ENCODE measurements at regions not wholly inside any gene's neighbourhood (a gene's known extent, or its start where the extent isn't known, plus 50 kb on each side); places are given as distances from the start of the nearest gene placed in this dataset.

DNA sequence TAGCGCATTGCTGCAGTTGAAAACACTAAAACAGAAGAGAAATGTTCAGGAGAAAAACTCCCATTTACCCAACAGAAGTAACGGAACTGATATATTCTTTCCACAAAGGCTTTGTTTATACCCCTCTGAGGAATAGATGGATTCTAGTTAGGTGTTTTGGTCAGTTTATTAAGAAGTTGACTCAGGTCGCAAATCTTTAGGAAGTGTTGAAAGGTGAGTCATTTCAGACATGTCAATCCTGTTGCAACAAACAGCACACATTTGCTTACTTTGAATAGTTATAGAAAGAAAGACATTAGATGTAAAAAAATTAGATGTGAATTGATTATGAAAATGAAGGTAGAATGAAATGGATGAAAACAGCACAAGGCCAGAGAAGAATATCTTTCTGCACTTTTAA lies 941.0 kb downstream of the KCNJ2 start:
- 82 to 90% (median 83%) methylated on average over 3 of the region's 3 CpGs for WGBS, 3 donors
- no peak overlapping the region for H3K27ac ChIP-seq
- H3K4me3 ChIP-seq: no peak overlapping the region
- H3K36me3 ChIP-seq: no peaks in the 10 kb centered on the region
- no peaks in the 10 kb centered on the region for H3K4me1 ChIP-seq (ENCODE audit: insufficient read depth)
- no peak for DNase-seq
- intact Hi-C loops (cut with DNase I): no loop called here
- TF ChIP-seq, protein P1, sequence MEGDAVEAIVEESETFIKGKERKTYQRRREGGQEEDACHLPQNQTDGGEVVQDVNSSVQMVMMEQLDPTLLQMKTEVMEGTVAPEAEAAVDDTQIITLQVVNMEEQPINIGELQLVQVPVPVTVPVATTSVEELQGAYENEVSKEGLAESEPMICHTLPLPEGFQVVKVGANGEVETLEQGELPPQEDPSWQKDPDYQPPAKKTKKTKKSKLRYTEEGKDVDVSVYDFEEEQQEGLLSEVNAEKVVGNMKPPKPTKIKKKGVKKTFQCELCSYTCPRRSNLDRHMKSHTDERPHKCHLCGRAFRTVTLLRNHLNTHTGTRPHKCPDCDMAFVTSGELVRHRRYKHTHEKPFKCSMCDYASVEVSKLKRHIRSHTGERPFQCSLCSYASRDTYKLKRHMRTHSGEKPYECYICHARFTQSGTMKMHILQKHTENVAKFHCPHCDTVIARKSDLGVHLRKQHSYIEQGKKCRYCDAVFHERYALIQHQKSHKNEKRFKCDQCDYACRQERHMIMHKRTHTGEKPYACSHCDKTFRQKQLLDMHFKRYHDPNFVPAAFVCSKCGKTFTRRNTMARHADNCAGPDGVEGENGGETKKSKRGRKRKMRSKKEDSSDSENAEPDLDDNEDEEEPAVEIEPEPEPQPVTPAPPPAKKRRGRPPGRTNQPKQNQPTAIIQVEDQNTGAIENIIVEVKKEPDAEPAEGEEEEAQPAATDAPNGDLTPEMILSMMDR (IDR thresholded peaks at IDR 0.05): no peak
- TF ChIP-seq POLR2A (IDR thresholded peaks at IDR 0.05) (no peak), EP300 (IDR thresholded peaks at IDR 0.05) (no peak)
- no peaks in the 10 kb centered on the region for H3K9me3 ChIP-seq
- no peaks in the 10 kb centered on the region for H3K27me3 ChIP-seq

DNA sequence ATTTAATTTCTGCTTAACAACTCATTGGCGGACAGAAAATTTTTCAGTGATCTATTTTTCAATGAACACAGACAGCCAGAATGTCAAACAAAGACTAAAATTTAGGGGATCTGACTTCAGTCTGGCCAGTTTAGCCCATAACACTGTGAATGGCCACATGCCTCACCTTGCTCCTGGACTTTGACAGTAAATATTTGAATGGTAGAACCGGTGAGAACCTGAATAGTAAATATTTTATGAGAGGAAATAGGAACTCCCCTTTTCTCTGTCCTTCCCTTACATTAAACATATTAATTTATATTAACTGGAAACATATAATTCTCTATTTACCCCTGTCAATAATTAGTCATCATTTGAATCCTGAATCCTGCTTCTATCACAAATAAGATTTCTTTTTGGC lies 942.1 kb downstream of the KCNJ2 start:
- no peaks in the 10 kb centered on the region for H3K9me3 ChIP-seq
- TF ChIP-seq EP300 (IDR thresholded peaks at IDR 0.05) (no peak), POLR2A (IDR thresholded peaks at IDR 0.05) (no peak)
- TF ChIP-seq, protein P1 (IDR thresholded peaks at IDR 0.05): no peak
- no peaks in the 10 kb centered on the region for H3K4me1 ChIP-seq (ENCODE audit: insufficient read depth)
- H3K27ac ChIP-seq: no peak overlapping the region
- 79 to 91% (median 83%) methylated on average over 2 of the region's 2 CpGs for WGBS, 3 donors
- H3K4me3 ChIP-seq: no peak overlapping the region
- intact Hi-C loops (cut with DNase I): no loop called here
- no peak for DNase-seq
- H3K27me3 ChIP-seq: no peaks in the 10 kb centered on the region
- H3K36me3 ChIP-seq: no peaks in the 10 kb centered on the region

DNA sequence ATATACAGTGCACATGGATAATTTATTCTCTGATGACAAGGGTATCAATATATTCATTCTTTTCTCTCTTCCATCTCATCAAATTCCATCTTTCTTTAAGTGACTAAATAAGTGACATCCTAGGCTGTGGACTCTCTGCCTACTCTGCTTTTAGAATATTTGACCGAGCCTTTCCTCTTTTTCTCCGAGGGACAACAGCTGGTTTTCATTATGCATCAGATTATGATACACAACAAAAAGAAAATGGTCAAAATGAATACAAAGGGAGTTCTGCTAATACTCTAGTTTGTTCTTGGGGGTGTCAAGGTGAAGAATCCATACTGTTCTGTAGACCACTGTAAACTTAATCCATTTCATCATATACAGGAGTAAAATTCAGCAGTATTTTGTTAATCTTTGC lies 942.6 kb downstream of the KCNJ2 start:
- TF ChIP-seq POLR2A (IDR thresholded peaks at IDR 0.05) (no peak), EP300 (IDR thresholded peaks at IDR 0.05) (no peak)
- TF ChIP-seq, protein P1 (IDR thresholded peaks at IDR 0.05): no peak
- Histone ChIP-seq H3K27ac (no peak overlapping the region), H3K4me1 (ENCODE audit: insufficient read depth) (no peaks in the 10 kb centered on the region), H3K4me3 (no peak overlapping the region), H3K27me3 (no peaks in the 10 kb centered on the region), H3K36me3 (no peaks in the 10 kb centered on the region), H3K9me3 (no peaks in the 10 kb centered on the region)
- intact Hi-C loops (cut with DNase I): no loop called here
- DNase-seq: no peak
- WGBS, 3 donors: 8 to 16% (median 12%) methylated on average over 2 of the region's 2 CpGs

DNA sequence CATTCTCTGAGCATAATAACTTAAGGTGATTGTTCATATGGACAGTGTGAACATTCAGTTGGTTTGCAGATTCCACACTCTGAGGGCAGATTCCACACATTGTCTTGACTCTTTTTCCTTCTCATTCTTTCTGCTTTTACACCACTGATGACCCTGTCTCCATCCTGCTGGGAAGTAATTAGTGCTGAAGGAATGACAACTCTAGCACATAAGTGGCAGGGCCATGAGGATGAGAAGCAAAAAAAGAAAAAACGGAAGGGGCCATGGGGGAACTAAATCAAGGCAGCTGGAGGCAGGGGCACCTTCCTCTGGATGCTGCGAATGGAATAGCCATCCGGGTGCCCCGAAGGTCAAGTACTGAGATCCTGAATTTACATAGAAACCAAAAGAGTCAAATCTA lies 944.0 kb downstream of the KCNJ2 start:
- DNase-seq: no peak
- H3K36me3 ChIP-seq: no peaks in the 10 kb centered on the region
- no peak overlapping the region for H3K4me3 ChIP-seq
- 48 to 64% (median 60%) methylated on average over 4 of the region's 4 CpGs for WGBS, 3 donors
- no peaks in the 10 kb centered on the region for H3K9me3 ChIP-seq
- intact Hi-C loops (cut with DNase I): no loop called here
- no peak overlapping the region for H3K27ac ChIP-seq
- TF ChIP-seq POLR2A (IDR thresholded peaks at IDR 0.05): no peak
- TF ChIP-seq, protein P1 (IDR thresholded peaks at IDR 0.05): no peak
- TF ChIP-seq EP300 (IDR thresholded peaks at IDR 0.05): no peak
- H3K4me1 ChIP-seq (ENCODE audit: insufficient read depth): no peaks in the 10 kb centered on the region
- H3K27me3 ChIP-seq: no peaks in the 10 kb centered on the region

Data from ovary (tissue), 7 donors.